ENCODE measurements at regions not wholly inside any gene's neighbourhood (a gene's known extent, or its start where the extent isn't known, plus 50 kb on each side); places are given as distances from the start of the nearest gene placed in this dataset.

DNA sequence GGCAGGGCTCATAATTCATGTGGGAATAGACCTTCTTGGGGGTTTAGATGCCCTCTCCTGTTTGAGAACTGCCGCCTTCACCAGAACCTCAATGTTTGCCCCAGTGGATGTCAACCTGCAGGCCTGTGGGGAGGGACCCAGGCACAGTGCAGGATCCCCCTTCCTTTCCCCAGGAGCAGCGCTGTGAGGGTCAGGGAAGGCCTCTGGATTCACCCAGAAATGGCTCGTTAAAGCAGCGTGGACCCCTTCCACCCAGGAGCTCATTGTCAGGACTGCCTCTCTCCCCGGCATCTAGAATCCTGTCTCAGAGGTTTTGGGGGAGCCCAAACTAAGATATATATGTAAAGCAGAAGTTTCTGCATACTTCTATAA, 188.3 kb downstream of the GADD45G start:
- POLR2A ChIA-PET, result no interaction called here
- Histone ChIP-seq H3K9me3 (ENCODE audit: low read length) (no peaks in the 10 kb centered on the region), H3K9me2 (ENCODE audit: insufficient read depth, low read length) (no peaks in the 10 kb centered on the region)

DNA sequence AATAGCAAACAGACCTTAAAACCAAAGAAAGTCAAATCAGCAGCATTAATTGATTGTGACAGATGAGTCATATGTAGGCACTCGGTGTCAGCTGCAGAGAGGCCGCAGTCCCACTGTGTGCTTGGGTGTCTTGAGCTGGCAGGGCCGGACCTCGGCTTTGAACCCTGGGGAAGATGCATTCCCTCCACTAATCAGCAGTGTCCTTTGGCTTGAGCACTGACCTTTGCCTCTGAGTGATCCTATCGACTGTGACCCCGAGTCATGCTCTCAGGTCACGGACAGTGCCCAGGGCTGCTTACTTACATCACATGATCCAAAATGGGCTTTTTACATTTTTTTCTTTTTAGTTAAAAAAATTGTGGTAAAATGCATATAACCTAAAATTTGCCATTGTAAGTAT, 188.7 kb downstream of the GADD45G start:
- Histone ChIP-seq H3K79me2 (ENCODE audit: insufficient read depth, low read depth, low read length) (no peaks in the 10 kb centered on the region), H4K20me1 (ENCODE audit: insufficient read depth, low read length) (no peaks in the 10 kb centered on the region), H3K36me3 (ENCODE audit: insufficient read depth, low read length) (no peaks in the 10 kb centered on the region), H3K4me1 (ENCODE audit: insufficient read depth, low read length, poor library complexity, severe bottlenecking) (no peaks in the 10 kb centered on the region), H3K9me2 (ENCODE audit: insufficient read depth, low read length) (no peaks in the 10 kb centered on the region), H3K9me3 (ENCODE audit: low read length) (no peaks in the 10 kb centered on the region), H3K4me3 (ENCODE audit: low read depth, low read length, poor library complexity, severe bottlenecking) (no peak overlapping the region), H3K4me2 (ENCODE audit: low read length) (no peak overlapping the region), H2AFZ (ENCODE audit: low read length) (no peak overlapping the region), H3K27ac (ENCODE audit: low read depth, low read length, poor library complexity, severe bottlenecking) (no peak overlapping the region)
- BruUV-seq (replicated peaks), result no TSS peak
- POLR2A ChIA-PET, result no interaction called here
- intact Hi-C loops (cut with micrococcal nuclease; ENCODE audit: unreplicated experiment), result no loop called here
- TF ChIP-seq, protein P1, sequence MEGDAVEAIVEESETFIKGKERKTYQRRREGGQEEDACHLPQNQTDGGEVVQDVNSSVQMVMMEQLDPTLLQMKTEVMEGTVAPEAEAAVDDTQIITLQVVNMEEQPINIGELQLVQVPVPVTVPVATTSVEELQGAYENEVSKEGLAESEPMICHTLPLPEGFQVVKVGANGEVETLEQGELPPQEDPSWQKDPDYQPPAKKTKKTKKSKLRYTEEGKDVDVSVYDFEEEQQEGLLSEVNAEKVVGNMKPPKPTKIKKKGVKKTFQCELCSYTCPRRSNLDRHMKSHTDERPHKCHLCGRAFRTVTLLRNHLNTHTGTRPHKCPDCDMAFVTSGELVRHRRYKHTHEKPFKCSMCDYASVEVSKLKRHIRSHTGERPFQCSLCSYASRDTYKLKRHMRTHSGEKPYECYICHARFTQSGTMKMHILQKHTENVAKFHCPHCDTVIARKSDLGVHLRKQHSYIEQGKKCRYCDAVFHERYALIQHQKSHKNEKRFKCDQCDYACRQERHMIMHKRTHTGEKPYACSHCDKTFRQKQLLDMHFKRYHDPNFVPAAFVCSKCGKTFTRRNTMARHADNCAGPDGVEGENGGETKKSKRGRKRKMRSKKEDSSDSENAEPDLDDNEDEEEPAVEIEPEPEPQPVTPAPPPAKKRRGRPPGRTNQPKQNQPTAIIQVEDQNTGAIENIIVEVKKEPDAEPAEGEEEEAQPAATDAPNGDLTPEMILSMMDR (conservative IDR thresholded peaks at IDR 0.05; ENCODE audit: low read length), result no peak
- no peak for TF ChIP-seq EZH2phosphoT487 (IDR thresholded peaks at IDR 0.05; ENCODE audit: borderline replicate concordance, low read depth, low read length)
- CTCF ChIA-PET (ENCODE audit: unreplicated experiment), result no interaction called here
- no peak for DNase-seq (ENCODE audit: low spot score)

More for the DNA sequence above, 188.3 kb downstream of the GADD45G start:
- Histone ChIP-seq H3K36me3 (ENCODE audit: insufficient read depth, low read length) (no peaks in the 10 kb centered on the region), H3K4me3 (ENCODE audit: low read depth, low read length, poor library complexity, severe bottlenecking) (no peak overlapping the region), H3K79me2 (ENCODE audit: insufficient read depth, low read depth, low read length) (no peaks in the 10 kb centered on the region), H3K27ac (ENCODE audit: low read depth, low read length, poor library complexity, severe bottlenecking) (no peak overlapping the region), H4K20me1 (ENCODE audit: insufficient read depth, low read length) (no peaks in the 10 kb centered on the region), H3K4me1 (ENCODE audit: insufficient read depth, low read length, poor library complexity, severe bottlenecking) (no peaks in the 10 kb centered on the region), H3K4me2 (ENCODE audit: low read length) (no peak overlapping the region), H2AFZ (ENCODE audit: low read length) (no peak overlapping the region)
- DNase-seq (ENCODE audit: low spot score), result no peak
- TF ChIP-seq, protein P1 (conservative IDR thresholded peaks at IDR 0.05; ENCODE audit: low read length), result no peak
- TF ChIP-seq EZH2phosphoT487 (IDR thresholded peaks at IDR 0.05; ENCODE audit: borderline replicate concordance, low read depth, low read length), result no peak
- intact Hi-C loops (cut with micrococcal nuclease; ENCODE audit: unreplicated experiment), result no loop called here
- no TSS peak for BruUV-seq (replicated peaks)
- CTCF ChIA-PET (ENCODE audit: unreplicated experiment), result no interaction called here

DNA sequence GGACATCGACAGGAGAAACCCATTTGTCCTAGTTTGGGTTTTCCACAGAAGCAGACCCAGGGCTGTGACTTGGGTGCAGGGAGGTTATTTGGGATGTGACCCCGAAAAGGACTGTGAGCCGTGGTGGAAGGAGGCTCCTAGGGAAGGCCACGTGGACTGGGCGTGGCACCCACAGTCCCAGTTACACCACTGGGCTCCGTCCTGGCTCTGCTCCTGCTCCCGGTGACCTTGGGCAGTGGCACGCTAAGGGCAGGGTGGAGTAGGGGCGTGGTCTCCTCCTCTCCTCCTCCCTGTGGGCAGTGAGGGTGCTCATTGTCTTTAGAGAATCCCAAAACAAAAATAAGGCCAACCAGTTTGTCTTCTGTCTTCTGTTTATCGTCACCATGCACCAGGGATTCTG, 190.1 kb downstream of the GADD45G start:
- H3K4me3 ChIP-seq (ENCODE audit: low read depth, low read length, poor library complexity, severe bottlenecking), result no peak overlapping the region
- no peaks in the 10 kb centered on the region for H4K20me1 ChIP-seq (ENCODE audit: insufficient read depth, low read length)
- intact Hi-C loops (cut with micrococcal nuclease; ENCODE audit: unreplicated experiment), result no loop called here
- ChIA-PET CTCF (ENCODE audit: unreplicated experiment) (no interaction called here), POLR2A (no interaction called here)
- TF ChIP-seq, protein P1 (conservative IDR thresholded peaks at IDR 0.05; ENCODE audit: low read length), result no peak
- TF ChIP-seq EZH2phosphoT487 (IDR thresholded peaks at IDR 0.05; ENCODE audit: borderline replicate concordance, low read depth, low read length), result no peak
- H2AFZ ChIP-seq (ENCODE audit: low read length), result no peak overlapping the region
- no peak overlapping the region for H3K27ac ChIP-seq (ENCODE audit: low read depth, low read length, poor library complexity, severe bottlenecking)
- H3K4me1 ChIP-seq (ENCODE audit: insufficient read depth, low read length, poor library complexity, severe bottlenecking), result no peaks in the 10 kb centered on the region
- no peaks in the 10 kb centered on the region for H3K9me2 ChIP-seq (ENCODE audit: insufficient read depth, low read length)
- H3K9me3 ChIP-seq (ENCODE audit: low read length), result no peaks in the 10 kb centered on the region
- no peaks in the 10 kb centered on the region for H3K36me3 ChIP-seq (ENCODE audit: insufficient read depth, low read length)
- DNase-seq (ENCODE audit: low spot score), result no peak
- BruUV-seq (replicated peaks), result no TSS peak
- H3K79me2 ChIP-seq (ENCODE audit: insufficient read depth, low read depth, low read length), result no peaks in the 10 kb centered on the region
- no peak overlapping the region for H3K4me2 ChIP-seq (ENCODE audit: low read length)

Measured in OCI-LY7 (cell line).